GM12865 (cell line): ENCODE measurements at regions not wholly inside any gene's neighbourhood (a gene's known extent, or its start where the extent isn't known, plus 50 kb on each side); places are given as distances from the start of the nearest gene placed in this dataset.

Experiments
- DNase-seq: peaks from one replicate; pipeline ENCODE4 v3.0.0; 2010; ENCODE audit warnings: low read depth
- H3K4me3 ChIP-seq: 2 replicates; pipeline ENCODE4 v1.5.1; 2011; ENCODE audit warnings: mild to moderate bottlenecking, low read depth, low read length, control low read depth
- CTCF ChIP-seq: IDR thresholded peaks from 2 replicates; pipeline ENCODE4 v1.5.1; 2011; ENCODE audit warnings: low read length, control low read depth, low read depth, inconsistent platforms; ENCODE audit not compliant: insufficient read depth; ENCODE audit errors: missing control alignments

GRCh38 chr2:8489751-8490150 lies 192.1 kb upstream of the ID2 start:
- no peak for DNase-seq
- H3K4me3 ChIP-seq = no peak overlapping the region
- TF ChIP-seq CTCF = no peak

- H3K4me3 ChIP-seq = no peak overlapping the region
- DNase-seq = no peak
- TF ChIP-seq CTCF = no peak
Measured at GRCh38 chr2:8490166-8490721, 191.6 kb upstream of the ID2 start.

GRCh38 chr2:8491296-8492027 lies 190.4 kb upstream of the ID2 start:
- H3K4me3 ChIP-seq = no peak overlapping the region
- no peak for DNase-seq
- TF ChIP-seq CTCF = no peak

GRCh38 chr2:8494151-8494550 lies 187.7 kb upstream of the ID2 start:
- DNase-seq = no peak
- H3K4me3 ChIP-seq = no peak overlapping the region
- TF ChIP-seq CTCF = no peak

DNA sequence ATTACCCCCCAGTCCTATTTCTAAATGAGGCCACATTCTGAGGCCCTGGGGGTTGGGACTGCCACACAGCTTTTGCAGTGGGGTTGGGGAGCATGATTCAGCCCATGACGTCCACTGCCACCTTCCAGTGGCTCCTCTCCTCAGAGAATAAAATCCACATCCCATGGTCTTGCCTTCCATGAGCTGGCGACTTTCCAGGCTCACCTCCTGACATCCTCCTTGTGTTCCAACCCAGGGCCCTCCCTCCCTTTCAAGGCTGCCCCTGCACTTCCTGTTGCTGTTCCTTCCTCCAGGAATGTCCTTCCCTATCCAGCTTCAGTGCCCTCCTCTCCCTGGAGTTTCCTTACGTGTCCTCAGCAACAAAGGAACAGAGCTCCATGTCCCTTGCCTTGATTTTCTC lies 187.3 kb upstream of the ID2 start:
- H3K4me3 ChIP-seq = no peak overlapping the region
- TF ChIP-seq CTCF = no peak
- no peak for DNase-seq

- no peak for TF ChIP-seq CTCF
- DNase-seq = no peak
- H3K4me3 ChIP-seq = no peak overlapping the region
Measured at GRCh38 chr2:8495189-8495989, 186.5 kb upstream of the ID2 start.
